Lung (tissue), 11 donors: ENCODE measurements at regions not wholly inside any gene's neighbourhood (a gene's known extent, or its start where the extent isn't known, plus 50 kb on each side); places are given as distances from the start of the nearest gene placed in this dataset.

Experiments used
- ATAC-seq: fragments of 200-7000 bp; cut with Tn5 transposase; one replicate; pipeline ENCODE4 v1.9.1; 2020; ENCODE audit warnings: moderate number of reproducible peaks; ENCODE audit not compliant: insufficient read depth, low FRiP score
- DNase-seq, 3 donors: peaks; one replicate each; pipeline ENCODE4 v3.0.0-alpha.2; 2013 to 2017
- H3K27ac ChIP-seq, 2 donors: one replicate each; pipeline ENCODE4 v1.5.1; 2013; ENCODE audit warnings: mild to moderate bottlenecking in 2 of 2, moderate library complexity in 2 of 2, control low read depth in 1 of 2, inconsistent platforms in 1 of 2, low read depth in 1 of 2, low read length in 1 of 2
- H3K27me3 ChIP-seq, 3 donors: one replicate each; pipeline ENCODE4 v1.5.1; 2013; ENCODE audit warnings: low read length in 2 of 3; ENCODE audit not compliant: control insufficient read depth in 3 of 3, insufficient read depth in 3 of 3
- H3K36me3 ChIP-seq, 4 donors: one replicate each; pipeline ENCODE4 v1.5.1; 2013; ENCODE audit warnings: low read length in 4 of 4, mild to moderate bottlenecking in 1 of 4, moderate library complexity in 1 of 4; ENCODE audit not compliant: control insufficient read depth in 4 of 4, insufficient read depth in 4 of 4
- H3K4me1 ChIP-seq, 5 donors: one replicate each; pipeline ENCODE4 v1.5.1; 2013; ENCODE audit warnings: low read length in 5 of 5, mild to moderate bottlenecking in 2 of 5, moderate library complexity in 1 of 5; ENCODE audit not compliant: control insufficient read depth in 5 of 5, insufficient read depth in 5 of 5
- H3K4me3 ChIP-seq: one replicate; pipeline ENCODE4 v1.5.1; 2013; ENCODE audit warnings: mild to moderate bottlenecking, control low read depth, moderate library complexity
- H3K9ac ChIP-seq, 2 donors: one replicate each; pipeline ENCODE4 v1.5.1; 2013; ENCODE audit warnings: low read length in 2 of 2, control low read depth in 1 of 2; ENCODE audit not compliant: insufficient read depth in 1 of 2
- H3K9me3 ChIP-seq, 4 donors: one replicate each; pipeline ENCODE4 v1.5.1; 2013; ENCODE audit warnings: low read length in 3 of 4, mild to moderate bottlenecking in 1 of 4, moderate library complexity in 1 of 4; ENCODE audit not compliant: control insufficient read depth in 4 of 4, insufficient read depth in 3 of 4
- WGBS, 2 donors: extraction: QIAGEN DNeasy Blood & Tissue Kit; methylation state at CpG; one replicate each; pipeline ENCODE4 v1.1.7; 2013; 5-methylcytosine and 5-hydroxymethylcytosine counted together
- TF ChIP-seq, protein P1 (sequence below): IDR thresholded peaks from 2 replicates; pipeline ENCODE4 v1.5.1; 2012; ENCODE audit warnings: mild to moderate bottlenecking; ENCODE audit errors: control extremely low read depth, extremely low read depth
- donor health status: control.
- donor health status: control.
- donor health status: Bipolar disorder and iron deficiency.
- donor health status: healthy.
- donor health status: DM: yes; HTN: yes; CAD: no.

DNA sequence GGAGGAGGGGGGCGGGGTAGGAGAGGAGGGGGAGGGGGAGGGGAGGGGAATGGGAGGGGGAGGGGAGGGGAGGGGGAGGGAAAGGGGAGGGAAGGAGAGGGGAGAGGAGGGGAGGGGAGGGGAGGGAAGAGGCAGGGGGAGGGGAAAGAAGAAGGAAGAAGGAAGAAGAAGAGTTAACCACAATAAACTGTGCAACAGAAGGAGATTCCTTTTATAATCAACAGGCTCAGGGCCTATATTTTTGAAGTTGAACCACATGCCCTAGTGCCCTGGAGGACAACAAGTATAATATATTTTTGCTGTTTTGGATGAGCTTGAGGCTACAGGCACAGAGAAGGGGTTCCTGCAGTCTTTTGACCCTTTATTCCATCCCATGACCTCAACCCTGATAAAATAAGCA, 228.2 kb upstream of the IRF2BP2 start:
- Histone ChIP-seq H3K4me1 (peaks cover 0 to 11% (median 4%) of the 10 kb centered on the region in 5 donors), H3K9ac (no peak overlapping the region), H3K27me3 (no peaks in the 10 kb centered on the region), H3K36me3 (no peaks in the 10 kb centered on the region), H3K9me3 (no peaks in the 10 kb centered on the region), H3K4me3 (no peak overlapping the region), H3K27ac (no peak overlapping the region)
- TF ChIP-seq, protein P1, sequence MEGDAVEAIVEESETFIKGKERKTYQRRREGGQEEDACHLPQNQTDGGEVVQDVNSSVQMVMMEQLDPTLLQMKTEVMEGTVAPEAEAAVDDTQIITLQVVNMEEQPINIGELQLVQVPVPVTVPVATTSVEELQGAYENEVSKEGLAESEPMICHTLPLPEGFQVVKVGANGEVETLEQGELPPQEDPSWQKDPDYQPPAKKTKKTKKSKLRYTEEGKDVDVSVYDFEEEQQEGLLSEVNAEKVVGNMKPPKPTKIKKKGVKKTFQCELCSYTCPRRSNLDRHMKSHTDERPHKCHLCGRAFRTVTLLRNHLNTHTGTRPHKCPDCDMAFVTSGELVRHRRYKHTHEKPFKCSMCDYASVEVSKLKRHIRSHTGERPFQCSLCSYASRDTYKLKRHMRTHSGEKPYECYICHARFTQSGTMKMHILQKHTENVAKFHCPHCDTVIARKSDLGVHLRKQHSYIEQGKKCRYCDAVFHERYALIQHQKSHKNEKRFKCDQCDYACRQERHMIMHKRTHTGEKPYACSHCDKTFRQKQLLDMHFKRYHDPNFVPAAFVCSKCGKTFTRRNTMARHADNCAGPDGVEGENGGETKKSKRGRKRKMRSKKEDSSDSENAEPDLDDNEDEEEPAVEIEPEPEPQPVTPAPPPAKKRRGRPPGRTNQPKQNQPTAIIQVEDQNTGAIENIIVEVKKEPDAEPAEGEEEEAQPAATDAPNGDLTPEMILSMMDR: no peak
- ATAC-seq (no peak), DNase-seq (no peak)
- no CpG with 5 or more reads among the region's 1 CpG for WGBS, 2 donors

DNA sequence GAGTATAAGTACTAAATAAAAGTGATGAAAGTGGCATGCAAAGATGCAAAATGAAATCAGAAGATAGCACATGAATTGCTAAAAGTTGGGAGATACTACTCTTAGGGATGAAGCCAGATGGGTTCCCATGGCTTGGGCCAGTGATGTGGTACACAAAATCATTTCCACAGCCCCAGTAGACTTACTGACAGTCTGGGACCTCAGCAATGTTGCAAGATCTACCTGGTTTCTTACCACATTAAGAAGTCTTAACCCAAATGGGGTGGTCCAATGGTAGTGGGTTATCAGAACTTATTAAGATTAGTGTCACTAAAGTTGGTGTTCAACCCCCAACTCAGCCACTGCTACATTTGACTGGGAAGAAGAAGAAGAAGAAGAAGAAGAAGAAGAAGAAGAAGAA, 227.7 kb upstream of the IRF2BP2 start:
- Histone ChIP-seq H3K9me3 (no peaks in the 10 kb centered on the region), H3K4me3 (no peak overlapping the region), H3K27me3 (no peaks in the 10 kb centered on the region), H3K36me3 (no peaks in the 10 kb centered on the region), H3K4me1 (peaks cover 0 to 10% (median under 1%) of the 10 kb centered on the region in 5 donors), H3K9ac (no peak overlapping the region), H3K27ac (no peak overlapping the region)
- no peak for DNase-seq
- TF ChIP-seq, protein P1: no peak
- ATAC-seq: no peak

DNA sequence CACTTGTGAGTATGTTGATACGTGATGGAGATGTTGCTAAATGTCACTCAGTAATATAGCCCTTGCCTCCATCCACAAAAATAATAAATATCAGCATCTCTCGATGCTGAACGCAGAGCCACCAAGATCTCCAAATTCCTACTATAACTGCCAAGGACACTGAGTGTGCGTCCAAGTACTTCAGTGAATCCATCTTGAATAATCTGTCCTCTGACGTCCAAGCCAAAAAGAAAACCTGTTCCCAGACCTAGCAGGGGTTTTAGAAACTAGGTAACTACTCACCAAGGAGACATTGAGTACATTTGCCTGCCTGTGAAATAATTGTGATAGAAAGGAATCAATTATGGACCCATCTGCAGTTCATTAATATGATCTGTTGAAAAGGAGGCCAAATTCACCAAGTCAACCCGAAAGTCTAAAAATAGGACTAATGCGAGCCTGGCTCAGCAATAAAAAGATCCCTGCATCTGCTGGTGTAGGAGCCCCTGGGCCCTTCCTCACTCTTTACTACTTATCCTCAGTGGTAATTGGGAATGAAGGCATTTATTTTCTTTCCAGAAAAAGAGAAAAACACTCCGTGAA, 226.9 kb upstream of the IRF2BP2 start:
- Histone ChIP-seq H3K36me3 (no peaks in the 10 kb centered on the region), H3K4me3 (no peak overlapping the region), H3K9ac (no peak overlapping the region), H3K27ac (no peak overlapping the region), H3K27me3 (no peaks in the 10 kb centered on the region), H3K4me1 (peaks cover 0 to 9% (median 0%) of the 10 kb centered on the region in 5 donors), H3K9me3 (no peaks in the 10 kb centered on the region)
- TF ChIP-seq, protein P1: no peak
- ATAC-seq (no peak), DNase-seq (no peak)
- 86 to 93% methylated on average over 8 of the region's 8 CpGs for WGBS, 2 donors

DNA sequence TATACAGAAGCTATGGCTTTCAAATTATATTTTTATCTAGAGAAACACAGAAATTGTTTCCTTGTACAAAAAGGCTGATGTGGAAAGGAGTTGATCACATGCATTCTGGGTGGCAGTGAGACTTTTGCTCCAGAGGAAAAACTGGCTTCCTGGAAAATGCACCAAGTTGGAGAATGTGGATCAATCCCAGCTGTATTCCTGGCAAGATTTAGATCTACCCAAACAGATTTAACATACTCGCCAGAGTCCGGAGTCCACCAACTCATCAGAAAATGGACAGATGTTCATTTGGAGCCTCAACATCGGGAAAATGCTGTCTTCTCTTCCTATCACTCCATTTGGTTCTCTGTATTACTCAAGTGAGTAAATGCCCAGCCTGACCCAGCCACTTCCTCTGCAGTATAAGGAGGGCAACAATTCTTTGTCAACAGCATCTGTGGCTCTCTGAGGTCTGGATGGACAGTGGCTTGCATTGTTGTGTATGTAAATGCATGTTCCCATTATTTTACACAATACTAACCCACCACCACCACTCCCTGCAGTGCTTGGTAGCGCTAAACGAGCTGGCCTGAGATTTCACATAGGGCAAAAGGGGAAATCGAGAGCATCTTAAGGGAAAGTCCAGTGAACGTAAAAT, 226.2 kb upstream of the IRF2BP2 start:
- DNase-seq (no peak), ATAC-seq (no peak)
- H3K36me3 ChIP-seq: no peaks in the 10 kb centered on the region
- no peak overlapping the region for H3K9ac ChIP-seq
- no peaks in the 10 kb centered on the region for H3K9me3 ChIP-seq
- TF ChIP-seq, protein P1: no peak
- no peaks in the 10 kb centered on the region for H3K27me3 ChIP-seq
- 58 to 73% methylated on average over 7 of the region's 7 CpGs for WGBS, 2 donors
- H3K27ac ChIP-seq: no peak overlapping the region
- H3K4me1 ChIP-seq: peaks cover 0 to 2% (median 0%) of the 10 kb centered on the region in 5 donors
- no peak overlapping the region for H3K4me3 ChIP-seq
